Fibroblast of lung (primary cell): ENCODE measurements at regions not wholly inside any gene's neighbourhood (a gene's known extent, or its start where the extent isn't known, plus 50 kb on each side); places are given as distances from the start of the nearest gene placed in this dataset.

ENCODE experiments used
- CTCF ChIP-seq, 2 donors: IDR thresholded peaks in 1 of 2; conservative IDR thresholded peaks in 1 of 2; 1 replicate in 1 of 2; 2 replicates in 1 of 2; pipeline ENCODE4 v1.5.1; 2011 to 2012; ENCODE audit warnings: low read length in 2 of 2, control low read depth in 1 of 2, inconsistent platforms in 1 of 2, low read depth in 1 of 2, mild to moderate bottlenecking in 1 of 2
- EZH2 ChIP-seq: IDR thresholded peaks from 2 replicates; pipeline ENCODE4 v1.5.1; 2012; ENCODE audit warnings: low read length, control low read depth, mild to moderate bottlenecking; ENCODE audit errors: missing control alignments

- TF ChIP-seq CTCF (conservative IDR thresholded peaks at IDR 0.05 in 1 of 2, IDR thresholded peaks at IDR 0.05 in 1 of 2; ENCODE audit: low read depth in 1 of 2, low read length in 2 of 2) (no peak), EZH2 (no peak)
Measured at GRCh38 chr12:68411371-68411770, 79.2 kb upstream of the MDM1 start.
